ENCODE measurements at regions not wholly inside any gene's neighbourhood (a gene's known extent, or its start where the extent isn't known, plus 50 kb on each side); places are given as distances from the start of the nearest gene placed in this dataset.

DNA sequence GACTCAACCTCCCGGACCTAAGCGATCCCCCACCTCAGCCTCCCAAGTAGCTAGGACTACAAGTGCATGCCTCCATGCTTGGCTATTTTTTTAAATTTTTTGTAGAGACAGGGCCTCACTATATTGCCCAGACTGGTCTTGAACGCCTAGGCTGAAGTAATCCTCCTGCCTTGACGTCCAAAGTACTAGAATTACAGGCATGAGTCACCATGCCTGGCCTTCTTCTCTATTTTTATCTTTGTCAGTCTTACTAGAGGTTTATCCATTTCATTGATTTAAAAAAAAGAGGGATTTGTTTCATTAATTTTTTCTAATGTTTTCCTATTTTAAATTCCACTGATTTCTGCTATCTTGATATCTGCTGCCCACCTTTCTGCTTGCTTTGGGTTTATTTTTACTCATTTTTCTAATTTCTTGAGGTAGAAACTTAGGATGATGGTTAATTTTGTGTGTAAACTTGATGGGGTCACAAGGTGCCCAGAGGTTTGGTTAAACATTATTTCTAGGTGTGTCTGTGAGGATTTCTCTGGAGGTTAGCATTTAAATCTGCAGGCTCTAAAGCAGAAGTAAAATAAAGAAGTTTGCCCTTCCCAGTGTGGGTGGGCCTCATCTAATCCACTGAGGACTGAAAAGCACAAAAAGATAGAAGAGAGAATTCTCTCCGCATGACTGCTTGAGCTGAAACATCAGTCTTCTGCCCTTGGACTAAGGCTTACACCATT lies 116.2 kb upstream of the DCLK2 start:
- TF ChIP-seq, protein P1, sequence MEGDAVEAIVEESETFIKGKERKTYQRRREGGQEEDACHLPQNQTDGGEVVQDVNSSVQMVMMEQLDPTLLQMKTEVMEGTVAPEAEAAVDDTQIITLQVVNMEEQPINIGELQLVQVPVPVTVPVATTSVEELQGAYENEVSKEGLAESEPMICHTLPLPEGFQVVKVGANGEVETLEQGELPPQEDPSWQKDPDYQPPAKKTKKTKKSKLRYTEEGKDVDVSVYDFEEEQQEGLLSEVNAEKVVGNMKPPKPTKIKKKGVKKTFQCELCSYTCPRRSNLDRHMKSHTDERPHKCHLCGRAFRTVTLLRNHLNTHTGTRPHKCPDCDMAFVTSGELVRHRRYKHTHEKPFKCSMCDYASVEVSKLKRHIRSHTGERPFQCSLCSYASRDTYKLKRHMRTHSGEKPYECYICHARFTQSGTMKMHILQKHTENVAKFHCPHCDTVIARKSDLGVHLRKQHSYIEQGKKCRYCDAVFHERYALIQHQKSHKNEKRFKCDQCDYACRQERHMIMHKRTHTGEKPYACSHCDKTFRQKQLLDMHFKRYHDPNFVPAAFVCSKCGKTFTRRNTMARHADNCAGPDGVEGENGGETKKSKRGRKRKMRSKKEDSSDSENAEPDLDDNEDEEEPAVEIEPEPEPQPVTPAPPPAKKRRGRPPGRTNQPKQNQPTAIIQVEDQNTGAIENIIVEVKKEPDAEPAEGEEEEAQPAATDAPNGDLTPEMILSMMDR (IDR thresholded peaks at IDR 0.05) = no peak
- TF ChIP-seq EP300 (IDR thresholded peaks at IDR 0.05) = no peak
